ENCODE measurements at regions not wholly inside any gene's neighbourhood (a gene's known extent, or its start where the extent isn't known, plus 50 kb on each side); places are given as distances from the start of the nearest gene placed in this dataset.

GRCh38 chr17:77381731-77382130 lies 241.0 kb downstream of the SEC14L1 start:
- no peak for DNase-seq

DNA sequence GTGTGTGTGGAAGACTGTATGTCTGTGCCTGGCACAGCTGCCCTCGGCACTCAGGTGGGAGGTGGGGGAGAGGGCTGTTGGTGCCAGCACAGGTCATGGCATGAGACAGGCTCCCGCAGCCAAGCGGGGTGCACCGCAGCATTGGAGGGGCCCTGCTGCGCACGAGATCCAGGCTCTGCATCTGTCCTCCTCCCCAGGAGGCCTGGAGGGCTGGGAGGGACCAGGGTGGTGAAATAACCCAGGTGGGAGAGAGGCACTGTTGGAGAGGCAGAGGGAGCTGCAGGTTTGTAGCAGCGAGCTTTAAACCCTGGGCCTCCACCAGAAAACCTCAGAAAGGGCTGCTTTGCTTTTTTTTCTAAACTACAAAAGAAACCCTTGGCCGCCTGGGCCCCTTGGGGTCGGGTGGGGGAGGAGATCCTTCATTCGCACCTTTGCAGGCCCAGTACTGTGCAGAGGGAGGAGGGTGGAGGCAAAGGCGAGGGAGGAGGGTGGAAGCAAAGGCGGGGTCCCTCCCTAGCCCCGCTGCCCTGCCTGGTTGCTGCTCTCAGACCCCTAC lies 241.7 kb downstream of the SEC14L1 start:
- no peak for DNase-seq

- no peak for DNase-seq
These were observed 242.3 kb downstream of the SEC14L1 start for GRCh38 chr17:77382966-77383612.

GRCh38 chr17:77383613-77384608 lies 243.1 kb downstream of the SEC14L1 start:
- DNase-seq = no peak

GRCh38 chr17:77385750-77386501 lies 245.2 kb downstream of the SEC14L1 start:
- DNase-seq = no peak

- no peak for DNase-seq
These were observed 245.9 kb downstream of the SEC14L1 start for GRCh38 chr17:77386502-77387192.

DNA sequence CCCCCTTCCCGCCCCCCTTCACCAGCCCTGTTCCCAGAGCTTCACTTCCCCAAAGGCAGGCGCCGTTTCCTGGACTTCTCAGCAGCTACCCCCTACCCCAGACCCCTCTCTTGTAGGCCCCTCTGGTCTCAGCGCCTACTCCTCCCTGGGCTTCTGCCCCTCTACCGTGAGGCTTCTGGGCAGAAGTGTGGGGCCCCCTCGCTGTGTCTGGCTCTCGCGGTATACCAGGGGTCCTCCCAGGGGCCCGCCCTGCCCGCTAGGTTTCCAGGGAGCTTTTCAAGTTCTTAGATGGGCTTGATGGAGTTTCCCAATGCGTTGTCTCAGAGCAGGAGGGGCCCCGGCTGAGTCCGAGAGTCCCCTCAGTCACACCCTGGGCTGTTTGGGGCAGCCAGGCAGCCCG lies 247.1 kb downstream of the SEC14L1 start:
- DNase-seq = no peak

DNA sequence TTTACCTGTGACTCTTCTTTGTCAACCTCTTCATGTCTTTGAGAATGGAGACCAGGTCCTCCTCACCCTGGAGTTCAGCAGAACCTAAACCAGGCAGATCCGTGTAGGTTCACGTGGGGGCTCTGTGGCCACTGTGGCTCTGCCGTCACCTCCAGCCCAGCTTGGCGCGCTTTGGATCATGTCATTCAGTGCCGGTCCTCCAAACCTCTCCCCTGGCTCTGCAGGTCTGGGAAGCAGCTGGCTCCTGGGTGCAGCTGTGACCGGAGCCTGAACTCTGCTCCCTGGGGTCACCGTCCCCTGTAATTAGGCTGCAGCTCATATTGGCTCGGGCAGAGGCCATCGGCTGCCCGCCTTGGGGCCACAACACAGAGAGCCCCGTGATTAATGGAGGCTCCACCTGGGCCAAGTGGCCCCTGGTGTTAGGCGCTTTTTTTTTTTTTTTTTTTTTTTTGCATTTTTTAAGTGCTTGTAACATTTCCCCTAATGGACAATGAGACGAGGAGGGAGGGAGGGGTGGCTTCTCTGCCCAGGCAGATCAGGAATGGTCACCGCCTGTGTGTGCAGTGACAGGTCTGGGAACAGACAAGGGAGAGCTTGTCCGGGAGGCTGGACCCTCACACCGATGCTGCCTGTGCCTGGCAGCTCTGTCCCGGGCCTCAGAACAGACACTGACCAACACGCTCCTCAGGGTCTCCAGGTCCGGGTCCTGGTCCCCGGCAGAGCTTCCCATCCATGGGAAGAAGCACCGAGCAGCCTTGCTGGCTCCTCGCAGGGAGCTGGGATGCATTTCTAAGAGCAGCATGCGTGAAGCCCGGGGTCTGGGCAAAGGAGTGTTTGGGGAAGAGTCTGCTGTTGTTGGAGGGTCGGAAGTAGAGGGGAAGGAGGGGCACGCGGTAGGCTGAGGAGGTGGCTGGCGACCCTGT lies 247.9 kb downstream of the SEC14L1 start:
- no peak for DNase-seq

DNA sequence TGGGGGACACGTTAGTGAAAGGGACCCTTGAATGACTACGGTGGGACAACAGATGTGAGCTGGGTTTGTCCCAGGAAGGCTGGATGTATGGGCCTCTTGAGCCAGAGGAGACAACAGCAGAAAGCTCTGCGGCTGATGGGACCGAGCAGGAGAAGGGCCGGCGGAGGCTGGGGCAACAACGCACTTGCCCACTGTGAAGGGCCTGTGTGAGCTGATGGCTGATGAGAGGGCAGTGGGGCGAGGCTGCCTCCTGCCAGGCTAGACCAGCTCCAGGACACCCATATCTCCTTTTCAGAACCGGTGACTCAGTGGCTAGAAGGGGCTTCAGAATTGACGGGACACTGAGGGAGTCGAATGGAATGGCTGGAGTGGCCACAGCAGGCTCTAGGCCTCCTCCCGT lies 250.1 kb downstream of the SEC14L1 start:
- DNase-seq = no peak

GRCh38 chr17:77391668-77392375 lies 251.1 kb downstream of the SEC14L1 start:
- DNase-seq = no peak

DNA sequence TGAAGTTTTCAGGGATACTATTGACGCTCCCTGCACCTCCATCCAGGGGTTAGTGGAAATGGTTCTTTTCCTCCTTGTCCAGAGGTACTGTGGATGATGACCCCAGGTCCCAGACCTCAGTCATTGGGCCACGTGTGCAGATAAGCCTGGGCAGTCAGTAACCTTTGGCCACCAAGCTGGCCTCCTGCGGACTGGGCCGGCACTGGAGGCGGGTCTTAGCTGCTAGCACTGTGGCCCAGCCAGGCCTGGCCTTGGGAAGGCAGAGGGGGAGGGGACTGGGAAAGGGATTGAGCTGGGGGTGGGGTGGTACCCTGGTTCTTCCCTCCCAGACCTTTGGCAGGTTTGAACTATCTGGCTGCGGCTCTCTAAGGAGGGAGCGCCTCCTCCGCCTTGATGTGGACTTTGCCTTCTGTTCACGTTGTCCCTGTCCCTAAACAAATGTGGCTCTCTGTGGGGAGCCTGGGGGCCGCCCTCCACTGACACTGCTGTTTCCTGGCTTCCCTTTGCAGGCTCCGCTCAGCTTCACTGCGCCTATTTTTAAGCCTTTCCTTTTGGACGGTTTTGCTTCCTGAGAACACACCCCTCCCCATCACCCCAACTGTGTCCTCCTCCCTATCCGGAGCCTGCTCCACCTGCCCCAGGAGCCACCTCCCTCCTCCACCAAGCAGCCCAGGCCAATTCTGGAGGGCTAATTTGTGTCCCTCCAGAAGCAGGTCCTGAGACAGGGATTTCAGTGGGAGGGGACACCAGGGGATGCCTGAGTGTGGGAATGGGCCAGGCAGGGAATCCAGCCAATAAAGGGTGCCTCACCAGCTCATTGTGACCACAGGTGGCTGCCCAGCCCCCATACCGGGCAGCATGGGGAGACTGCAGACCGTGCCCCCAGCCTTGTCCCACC lies 251.9 kb downstream of the SEC14L1 start:
- no peak for DNase-seq

DNA sequence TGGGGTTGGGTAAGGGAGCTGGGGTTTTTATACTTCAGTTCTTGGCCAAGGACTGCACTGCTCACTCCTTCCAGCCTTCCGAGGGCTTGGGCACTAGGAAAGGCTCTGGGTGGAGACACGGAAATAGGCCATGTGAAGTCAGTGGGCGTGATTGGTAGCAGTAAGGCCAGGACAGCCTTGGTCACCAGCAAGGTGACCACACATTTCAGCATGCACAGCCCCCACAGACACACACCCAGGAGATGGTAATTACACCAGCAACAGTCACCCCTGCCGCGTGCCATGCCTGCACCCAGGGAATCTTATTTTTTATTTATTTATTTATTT lies 252.5 kb downstream of the SEC14L1 start:
- no peak for DNase-seq

- DNase-seq = no peak
These were observed 253.2 kb downstream of the SEC14L1 start for GRCh38 chr17:77393867-77394539.

GRCh38 chr17:77394540-77395295 lies 253.9 kb downstream of the SEC14L1 start:
- no peak for DNase-seq

DNA sequence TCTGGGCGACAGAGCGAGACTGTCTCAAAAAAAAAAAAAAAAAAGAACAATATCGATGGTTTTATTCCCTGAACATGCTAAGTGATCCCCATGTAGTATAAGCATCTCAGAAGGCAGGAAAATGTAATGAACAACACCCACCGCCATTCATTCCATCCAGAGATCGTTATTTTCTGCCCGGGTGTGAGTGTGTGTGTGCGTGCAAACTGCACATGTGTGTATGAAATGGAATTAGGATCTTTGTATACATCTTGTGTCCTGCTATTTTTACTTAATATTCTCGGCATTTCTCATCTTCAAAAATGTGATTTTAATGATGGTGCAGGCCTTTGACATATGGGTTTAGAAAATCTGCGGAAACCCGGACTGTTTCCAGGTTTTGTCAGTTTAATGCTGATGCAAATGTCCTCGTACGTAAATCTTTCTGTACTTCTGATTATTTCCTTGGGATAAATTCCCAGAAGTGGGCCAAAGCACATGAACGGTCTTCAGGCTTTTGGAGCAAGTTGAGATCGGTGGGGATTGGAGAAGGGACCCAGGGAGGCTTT lies 254.8 kb downstream of the SEC14L1 start:
- no peak for DNase-seq

- DNase-seq = no peak
These were observed 255.8 kb downstream of the SEC14L1 start for GRCh38 chr17:77396610-77397009.

- no peak for DNase-seq
These were observed 257.5 kb downstream of the SEC14L1 start for GRCh38 chr17:77398274-77398673.
